HS-5 (cell line): ENCODE measurements at regions not wholly inside any gene's neighbourhood (a gene's known extent, or its start where the extent isn't known, plus 50 kb on each side); places are given as distances from the start of the nearest gene placed in this dataset.

Experiments used
- DNase-seq: peaks from one replicate; pipeline ENCODE4 v3.0.0-alpha.2; 2012; ENCODE audit warnings: low read depth

GRCh38 chr1:30048905-30049304 is 674.5 kb downstream of the MATN1 start:
- no peak for DNase-seq

GRCh38 chr1:30047576-30047975 is 675.8 kb downstream of the MATN1 start:
- DNase-seq, result no peak

- no peak for DNase-seq
Observed at GRCh38 chr1:30046751-30047150, 676.6 kb downstream of the MATN1 start.

GRCh38 chr1:30045304-30046090 is 677.9 kb downstream of the MATN1 start:
- no peak for DNase-seq

GRCh38 chr1:30044656-30045144 is 678.7 kb downstream of the MATN1 start:
- no peak for DNase-seq

- no peak for DNase-seq
Observed at GRCh38 chr1:30043731-30044408, 679.5 kb downstream of the MATN1 start.

- DNase-seq, result no peak
Observed at GRCh38 chr1:30043256-30043655, 680.1 kb downstream of the MATN1 start.

GRCh38 chr1:30042438-30043147 is 680.8 kb downstream of the MATN1 start:
- DNase-seq, result no peak

- DNase-seq, result no peak
Observed at GRCh38 chr1:30041741-30042437, 681.5 kb downstream of the MATN1 start.

GRCh38 chr1:30040081-30041019 is 683.0 kb downstream of the MATN1 start:
- DNase-seq, result no peak

GRCh38 chr1:30039354-30040080 is 683.9 kb downstream of the MATN1 start:
- DNase-seq, result no peak

- no peak for DNase-seq
Observed at GRCh38 chr1:30038134-30039025, 685.0 kb downstream of the MATN1 start.

- DNase-seq, result no peak
Observed at GRCh38 chr1:30037251-30038118, 685.9 kb downstream of the MATN1 start.

- no peak for DNase-seq
Observed at GRCh38 chr1:30036666-30037065, 686.7 kb downstream of the MATN1 start.

GRCh38 chr1:30036229-30036547 is 687.2 kb downstream of the MATN1 start:
- DNase-seq, result no peak

GRCh38 chr1:30035522-30036228 is 687.7 kb downstream of the MATN1 start:
- DNase-seq, result no peak

- no peak for DNase-seq
Observed at GRCh38 chr1:30034627-30035521, 688.5 kb downstream of the MATN1 start.
